ENCODE measurements at regions not wholly inside any gene's neighbourhood (a gene's known extent, or its start where the extent isn't known, plus 50 kb on each side); places are given as distances from the start of the nearest gene placed in this dataset.

DNA sequence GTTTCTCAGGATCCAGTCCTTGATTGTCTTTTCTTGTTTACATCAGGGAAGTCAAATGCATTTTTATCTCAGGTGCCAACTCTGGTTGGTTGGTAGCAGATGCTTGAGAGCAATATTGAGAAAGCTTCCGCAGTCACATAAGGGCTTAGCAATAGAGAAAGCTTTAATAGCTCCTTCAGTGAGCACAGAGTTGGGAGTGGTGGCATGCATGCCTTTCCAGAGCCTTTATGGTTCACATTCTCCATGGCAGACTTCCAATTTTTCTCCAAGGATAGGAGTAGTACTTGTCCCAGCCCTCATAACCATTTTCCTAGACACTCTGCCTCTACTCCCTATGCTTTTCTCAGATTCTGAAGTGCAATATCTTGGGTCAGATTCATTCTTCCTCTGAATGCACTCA is 280.4 kb downstream of the AEBP2 start:
- no peak overlapping the region for H3K4me3 ChIP-seq (ENCODE audit: low read depth, low read length)
- H3K4me1 ChIP-seq (ENCODE audit: control insufficient read depth, insufficient read depth, low read length) = no peaks in the 10 kb centered on the region
- no peaks in the 10 kb centered on the region for H3K36me3 ChIP-seq (ENCODE audit: control insufficient read depth, insufficient read depth, low read length)
- no peaks in the 10 kb centered on the region for H3K9me3 ChIP-seq (ENCODE audit: control insufficient read depth, insufficient read depth, low read length)
- WGBS (ENCODE audit: insufficient coverage) = no CpG with 5 or more reads among the region's 1 CpG
- H3K27me3 ChIP-seq (ENCODE audit: control insufficient read depth, insufficient read depth, low read length) = no peaks in the 10 kb centered on the region
- H3K27ac ChIP-seq (ENCODE audit: low read depth, low read length) = no peak overlapping the region
- no peak for DNase-seq (ENCODE audit: low read depth in 4 of 6, low spot score in 6 of 6)

- H3K27ac ChIP-seq (ENCODE audit: low read depth, low read length) = no peak overlapping the region
- 92% methylated on average over 5 of the region's 5 CpGs for WGBS (ENCODE audit: insufficient coverage)
- no peaks in the 10 kb centered on the region for H3K4me1 ChIP-seq (ENCODE audit: control insufficient read depth, insufficient read depth, low read length)
- H3K9me3 ChIP-seq (ENCODE audit: control insufficient read depth, insufficient read depth, low read length) = peaks cover 5% of the 10 kb centered on the region
- no peaks in the 10 kb centered on the region for H3K36me3 ChIP-seq (ENCODE audit: control insufficient read depth, insufficient read depth, low read length)
- no peak overlapping the region for H3K4me3 ChIP-seq (ENCODE audit: low read depth, low read length)
- H3K27me3 ChIP-seq (ENCODE audit: control insufficient read depth, insufficient read depth, low read length) = no peaks in the 10 kb centered on the region
- DNase-seq (ENCODE audit: low read depth in 4 of 6, low spot score in 6 of 6) = no peak
These were observed 286.8 kb downstream of the AEBP2 start for GRCh38 chr12:19726122-19726521.

- H3K4me1 ChIP-seq (ENCODE audit: control insufficient read depth, insufficient read depth, low read length) = no peaks in the 10 kb centered on the region
- H3K27ac ChIP-seq (ENCODE audit: low read depth, low read length) = no peak overlapping the region
- no peak overlapping the region for H3K4me3 ChIP-seq (ENCODE audit: low read depth, low read length)
- H3K9me3 ChIP-seq (ENCODE audit: control insufficient read depth, insufficient read depth, low read length) = peaks cover 5% of the 10 kb centered on the region
- no peaks in the 10 kb centered on the region for H3K27me3 ChIP-seq (ENCODE audit: control insufficient read depth, insufficient read depth, low read length)
- 94% methylated on average over 6 of the region's 6 CpGs for WGBS (ENCODE audit: insufficient coverage)
- no peaks in the 10 kb centered on the region for H3K36me3 ChIP-seq (ENCODE audit: control insufficient read depth, insufficient read depth, low read length)
- no peak for DNase-seq (ENCODE audit: low read depth in 4 of 6, low spot score in 6 of 6)
These were observed 287.3 kb downstream of the AEBP2 start for GRCh38 chr12:19726592-19726991.

- DNase-seq (ENCODE audit: low read depth in 4 of 6, low spot score in 6 of 6) = no peak
- no peaks in the 10 kb centered on the region for H3K4me1 ChIP-seq (ENCODE audit: control insufficient read depth, insufficient read depth, low read length)
- H3K36me3 ChIP-seq (ENCODE audit: control insufficient read depth, insufficient read depth, low read length) = no peaks in the 10 kb centered on the region
- H3K9me3 ChIP-seq (ENCODE audit: control insufficient read depth, insufficient read depth, low read length) = no peaks in the 10 kb centered on the region
- no peak overlapping the region for H3K4me3 ChIP-seq (ENCODE audit: low read depth, low read length)
- no peaks in the 10 kb centered on the region for H3K27me3 ChIP-seq (ENCODE audit: control insufficient read depth, insufficient read depth, low read length)
- no peak overlapping the region for H3K27ac ChIP-seq (ENCODE audit: low read depth, low read length)
These were observed 297.7 kb downstream of the AEBP2 start for GRCh38 chr12:19737019-19737418.

DNA sequence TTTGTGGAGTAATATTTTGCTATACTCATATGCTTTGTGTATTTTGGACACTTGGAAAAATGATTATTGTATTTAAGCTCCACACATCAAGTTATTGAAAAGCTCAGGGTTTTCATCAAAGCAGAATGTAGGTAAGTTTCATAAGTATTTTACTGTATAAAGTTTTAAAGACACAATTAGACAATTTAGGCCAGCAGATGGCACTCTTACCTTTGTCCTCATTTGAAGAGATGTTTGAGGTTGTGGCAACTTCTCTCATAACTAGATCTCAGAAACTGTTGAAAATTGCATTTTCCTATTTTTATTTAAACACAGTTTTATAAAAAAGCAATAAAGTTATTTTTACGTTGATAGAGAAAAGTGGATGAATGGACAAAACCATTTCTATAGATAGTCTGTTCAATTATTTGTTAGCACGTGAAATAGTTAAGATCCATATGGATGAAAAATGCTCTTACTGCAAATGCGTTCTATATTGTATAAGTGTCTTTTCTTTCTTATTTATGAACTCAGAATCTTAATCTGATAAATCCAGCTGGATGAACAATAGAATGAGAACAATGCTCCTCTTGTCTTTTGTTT is 300.0 kb downstream of the AEBP2 start:
- Histone ChIP-seq H3K9me3 (ENCODE audit: control insufficient read depth, insufficient read depth, low read length) (no peaks in the 10 kb centered on the region), H3K4me1 (ENCODE audit: control insufficient read depth, insufficient read depth, low read length) (no peaks in the 10 kb centered on the region), H3K4me3 (ENCODE audit: low read depth, low read length) (no peak overlapping the region), H3K27me3 (ENCODE audit: control insufficient read depth, insufficient read depth, low read length) (no peaks in the 10 kb centered on the region), H3K27ac (ENCODE audit: low read depth, low read length) (no peak overlapping the region), H3K36me3 (ENCODE audit: control insufficient read depth, insufficient read depth, low read length) (no peaks in the 10 kb centered on the region)
- DNase-seq (ENCODE audit: low read depth in 4 of 6, low spot score in 6 of 6) = peak; percentile 55 to 95 (median 66)
- WGBS (ENCODE audit: insufficient coverage) = no CpG with 5 or more reads among the region's 3 CpGs

- 96% methylated on average over 2 of the region's 7 CpGs for WGBS (ENCODE audit: insufficient coverage)
These were observed 301.3 kb downstream of the AEBP2 start for GRCh38 chr12:19740472-19741131.

DNA sequence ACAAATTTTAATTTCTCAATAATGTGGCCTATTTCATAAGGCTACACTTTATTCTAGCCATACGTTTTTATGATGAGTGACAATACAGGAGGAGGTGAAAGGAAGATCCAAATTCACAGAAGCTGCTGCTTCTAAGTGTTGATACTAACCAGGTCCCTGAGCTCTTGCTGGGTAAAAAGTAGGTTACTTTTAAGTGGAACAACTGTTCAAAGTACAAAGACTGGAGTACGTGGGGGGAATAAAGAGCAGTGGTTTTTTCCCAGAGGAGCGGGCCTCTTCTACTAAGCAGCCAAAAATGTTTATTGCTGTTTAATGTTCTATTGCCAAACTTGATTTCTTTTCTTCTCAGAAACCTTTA is 301.8 kb downstream of the AEBP2 start:
- H3K4me3 ChIP-seq (ENCODE audit: low read depth, low read length) = no peak overlapping the region

More at GRCh38 chr12:19740472-19741131, 301.3 kb downstream of the AEBP2 start:
- DNase-seq (ENCODE audit: low read depth in 4 of 6, low spot score in 6 of 6) = peak in 1 of 6 donors; percentile 17
- Histone ChIP-seq H3K4me1 (ENCODE audit: control insufficient read depth, insufficient read depth, low read length) (no peaks in the 10 kb centered on the region), H3K27ac (ENCODE audit: low read depth, low read length) (no peak overlapping the region), H3K9me3 (ENCODE audit: control insufficient read depth, insufficient read depth, low read length) (no peaks in the 10 kb centered on the region), H3K27me3 (ENCODE audit: control insufficient read depth, insufficient read depth, low read length) (no peaks in the 10 kb centered on the region), H3K36me3 (ENCODE audit: control insufficient read depth, insufficient read depth, low read length) (no peaks in the 10 kb centered on the region), H3K4me3 (ENCODE audit: low read depth, low read length) (no peak overlapping the region)

DNA sequence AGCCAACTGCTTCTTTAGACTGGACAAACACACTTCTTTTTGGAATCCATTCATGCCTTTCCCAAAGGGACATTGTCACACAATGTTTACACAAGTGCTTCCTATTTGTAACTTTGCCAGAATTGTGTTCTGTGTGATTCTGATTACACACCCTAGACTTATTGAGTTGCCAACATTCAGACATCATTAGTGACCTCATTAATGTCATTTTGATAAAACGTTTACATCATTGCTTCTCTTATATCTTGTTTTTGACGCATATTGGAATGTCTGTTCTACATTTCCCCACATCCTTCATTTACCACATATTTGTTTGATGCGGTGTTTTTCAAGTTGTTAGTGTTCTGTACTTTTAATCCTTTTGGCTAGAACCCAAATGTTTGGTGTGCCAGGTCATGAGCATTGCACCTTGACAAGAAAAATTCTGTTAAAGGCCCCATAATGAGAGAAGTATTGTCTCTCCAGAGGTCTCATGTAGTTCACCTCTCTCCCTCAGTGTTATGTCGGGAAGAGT is 305.5 kb downstream of the AEBP2 start:
- H3K9me3 ChIP-seq (ENCODE audit: control insufficient read depth, insufficient read depth, low read length) = no peaks in the 10 kb centered on the region
- no peak overlapping the region for H3K27ac ChIP-seq (ENCODE audit: low read depth, low read length)
- no CpG with 5 or more reads among the region's 4 CpGs for WGBS (ENCODE audit: insufficient coverage)

More for the DNA sequence above, 301.8 kb downstream of the AEBP2 start:
- no peaks in the 10 kb centered on the region for H3K36me3 ChIP-seq (ENCODE audit: control insufficient read depth, insufficient read depth, low read length)
- WGBS (ENCODE audit: insufficient coverage) = no CpG with 5 or more reads among the region's 3 CpGs
- no peak overlapping the region for H3K27ac ChIP-seq (ENCODE audit: low read depth, low read length)
- peak in 2 of 6 donors; percentile 39 to 44 for DNase-seq (ENCODE audit: low read depth in 4 of 6, low spot score in 6 of 6)
- no peaks in the 10 kb centered on the region for H3K9me3 ChIP-seq (ENCODE audit: control insufficient read depth, insufficient read depth, low read length)
- no peaks in the 10 kb centered on the region for H3K27me3 ChIP-seq (ENCODE audit: control insufficient read depth, insufficient read depth, low read length)
- H3K4me1 ChIP-seq (ENCODE audit: control insufficient read depth, insufficient read depth, low read length) = no peaks in the 10 kb centered on the region

GRCh38 chr12:19746471-19746870 is 307.2 kb downstream of the AEBP2 start:
- Histone ChIP-seq H3K4me1 (ENCODE audit: control insufficient read depth, insufficient read depth, low read length) (no peaks in the 10 kb centered on the region), H3K9me3 (ENCODE audit: control insufficient read depth, insufficient read depth, low read length) (no peaks in the 10 kb centered on the region), H3K36me3 (ENCODE audit: control insufficient read depth, insufficient read depth, low read length) (no peaks in the 10 kb centered on the region), H3K4me3 (ENCODE audit: low read depth, low read length) (no peak overlapping the region), H3K27me3 (ENCODE audit: control insufficient read depth, insufficient read depth, low read length) (no peaks in the 10 kb centered on the region), H3K27ac (ENCODE audit: low read depth, low read length) (no peak overlapping the region)
- no peak for DNase-seq (ENCODE audit: low read depth in 4 of 6, low spot score in 6 of 6)
- 94% methylated on average over 2 of the region's 4 CpGs for WGBS (ENCODE audit: insufficient coverage)

More for the DNA sequence above, 305.5 kb downstream of the AEBP2 start:
- H3K4me1 ChIP-seq (ENCODE audit: control insufficient read depth, insufficient read depth, low read length) = no peaks in the 10 kb centered on the region
- no peaks in the 10 kb centered on the region for H3K36me3 ChIP-seq (ENCODE audit: control insufficient read depth, insufficient read depth, low read length)
- H3K4me3 ChIP-seq (ENCODE audit: low read depth, low read length) = no peak overlapping the region
- peak in 2 of 6 donors; percentile 24 to 53 for DNase-seq (ENCODE audit: low read depth in 4 of 6, low spot score in 6 of 6)
- no peaks in the 10 kb centered on the region for H3K27me3 ChIP-seq (ENCODE audit: control insufficient read depth, insufficient read depth, low read length)

Measured in spinal cord (tissue), 9 donors.